Suprapubic skin (tissue), 3 donors: ENCODE measurements at regions not wholly inside any gene's neighbourhood (a gene's known extent, or its start where the extent isn't known, plus 50 kb on each side); places are given as distances from the start of the nearest gene placed in this dataset.

Source experiments
- CTCF ChIP-seq, 2 donors: fragments of 200-600 bp in 1 of 2; fragments of 450-650 bp in 1 of 2; sonication (generic) in 1 of 2; IDR thresholded peaks; one replicate each; pipeline ENCODE4 v1.5.1; 2016 to 2019; ENCODE audit warnings: antibody characterized with exemption in 2 of 2, mild to moderate bottlenecking in 1 of 2, moderate library complexity in 1 of 2
- EP300 ChIP-seq: sonication (generic); formaldehyde crosslinking; IDR thresholded peaks from one replicate; pipeline ENCODE4 v1.6.1; 2017; ENCODE audit warnings: antibody characterized with exemption
- POLR2A ChIP-seq, 2 donors: fragments of 450-650 bp; IDR thresholded peaks; one replicate each; pipeline ENCODE4 v1.6.1; 2017; ENCODE audit warnings: antibody characterized with exemption in 2 of 2, mild to moderate bottlenecking in 2 of 2, moderate library complexity in 2 of 2

- no peak for TF ChIP-seq CTCF (IDR thresholded peaks at IDR 0.05)
- TF ChIP-seq POLR2A (IDR thresholded peaks at IDR 0.05): no peak
- no peak for TF ChIP-seq EP300
Measured at GRCh38 chr7:46315891-46316290, 394.8 kb upstream of the IGFBP3 start.
